HepG2 (cell line): ENCODE measurements at regions not wholly inside any gene's neighbourhood (a gene's known extent, or its start where the extent isn't known, plus 50 kb on each side); places are given as distances from the start of the nearest gene placed in this dataset.

Source experiments
- CTCF ChIP-seq: sonication (generic); formaldehyde crosslinking; IDR thresholded peaks from 2 replicates; pipeline ENCODE4 v1.5.0; 2020; ENCODE audit warnings: mild to moderate bottlenecking, missing genetic modification reagents, moderate library complexity
- KLF12 ChIP-seq: sonication (generic); formaldehyde crosslinking; IDR thresholded peaks from 2 replicates; pipeline ENCODE4 v1.4.0; 2020; ENCODE audit warnings: missing genetic modification reagents, borderline replicate concordance
- NFKB2 ChIP-seq: sonication (generic); formaldehyde crosslinking; IDR thresholded peaks from 2 replicates; pipeline ENCODE4 v1.4.0; 2020; ENCODE audit warnings: missing genetic modification reagents, borderline replicate concordance

DNA sequence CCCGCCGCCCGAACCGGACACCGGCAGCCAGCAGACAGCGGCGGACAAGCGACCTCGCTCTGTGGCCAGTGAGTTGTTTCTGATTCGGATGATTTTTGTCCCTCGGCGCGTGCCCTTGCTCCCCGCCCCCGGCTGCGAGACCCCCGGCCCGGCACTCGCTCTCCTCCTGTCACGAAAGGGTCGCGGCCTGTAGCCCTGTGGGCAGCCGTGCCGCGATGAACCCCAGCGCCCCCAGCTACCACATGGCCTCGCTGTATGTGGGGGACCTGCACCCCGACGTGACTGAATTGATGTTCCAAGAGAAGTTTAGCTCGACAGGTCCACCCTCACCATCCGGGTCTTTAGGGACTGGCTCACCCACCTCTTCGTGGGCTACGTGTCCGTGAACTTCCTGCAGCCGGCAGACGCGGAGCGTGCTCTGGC lies 1257.5 kb upstream of the ACVR2A start:
- no peak for TF ChIP-seq NFKB2 (CRISPR knock-in tag)
- no peak for TF ChIP-seq KLF12 (CRISPR knock-in tag)
- TF ChIP-seq CTCF (CRISPR knock-in tag), result no peak
